ENCODE measurements at regions not wholly inside any gene's neighbourhood (a gene's known extent, or its start where the extent isn't known, plus 50 kb on each side); places are given as distances from the start of the nearest gene placed in this dataset.

DNA sequence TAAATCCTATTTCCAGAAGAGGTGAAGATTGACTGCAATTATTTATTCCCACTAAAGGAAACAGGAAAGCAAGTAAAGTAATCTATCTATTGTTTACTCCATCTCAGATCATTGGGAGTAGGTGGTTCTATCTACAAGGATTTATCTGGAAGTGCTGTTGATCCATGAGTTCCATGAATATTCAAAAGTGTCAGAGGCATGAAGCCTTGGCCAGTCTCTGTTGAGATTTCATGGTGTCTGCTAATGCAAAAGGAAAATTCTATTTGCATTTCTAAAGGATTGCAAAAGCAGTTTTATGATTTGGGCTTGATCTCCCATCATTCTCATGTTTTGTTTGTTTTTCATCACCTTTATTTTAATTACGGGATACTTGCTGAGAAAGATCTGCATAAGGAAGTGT is 102.4 kb upstream of the ST6GAL2 start:
- Histone ChIP-seq H2AFZ (ENCODE audit: low read depth) (no peak overlapping the region), H4K20me1 (ENCODE audit: insufficient read depth) (no peaks in the 10 kb centered on the region), H3K9ac (no peak overlapping the region), H3K4me1 (ENCODE audit: control insufficient read depth in 1 of 2, insufficient read depth in 2 of 2, low read depth in 1 of 2, low read length in 1 of 2) (peaks cover 4 to 5% of the 10 kb centered on the region in 2 experiments; a peak in 2 of 4 replicates), H3K27ac (ENCODE audit: low read depth in 2 of 2, low read length in 1 of 2) (no peak overlapping the region), H3K36me3 (replicated peaks in 1 of 2; ENCODE audit: control insufficient read depth in 1 of 2, insufficient read depth in 2 of 2, low read length in 1 of 2) (no peaks in the 10 kb centered on the region), H3K9me2 (no peaks in the 10 kb centered on the region), H3K27me3 (ENCODE audit: insufficient read depth) (no peaks in the 10 kb centered on the region), H3K79me2 (ENCODE audit: insufficient read depth) (no peaks in the 10 kb centered on the region), H3K4me2 (no peak overlapping the region), H3K9me3 (no peaks in the 10 kb centered on the region), H3F3A (replicated peaks; ENCODE audit: insufficient read depth) (peaks cover 14% of the 10 kb centered on the region), H3K4me3 (ENCODE audit: low read depth in 2 of 2, low read length in 1 of 2) (no peak overlapping the region)
- ChIA-PET POLR2A (no interaction called here), CTCF (interaction anchor here (1.7 kb wide), 1 partner anchor 77 kb away, joined by 3 read pairs; no protein-coding TSS in a partner anchor)
- TF ChIP-seq JUND (IDR thresholded peaks at IDR 0.05) (no peak), TAF1 (IDR thresholded peaks at IDR 0.05; ENCODE audit: borderline replicate concordance, low read depth, low read length) (no peak)
- TF ChIP-seq, protein P1, sequence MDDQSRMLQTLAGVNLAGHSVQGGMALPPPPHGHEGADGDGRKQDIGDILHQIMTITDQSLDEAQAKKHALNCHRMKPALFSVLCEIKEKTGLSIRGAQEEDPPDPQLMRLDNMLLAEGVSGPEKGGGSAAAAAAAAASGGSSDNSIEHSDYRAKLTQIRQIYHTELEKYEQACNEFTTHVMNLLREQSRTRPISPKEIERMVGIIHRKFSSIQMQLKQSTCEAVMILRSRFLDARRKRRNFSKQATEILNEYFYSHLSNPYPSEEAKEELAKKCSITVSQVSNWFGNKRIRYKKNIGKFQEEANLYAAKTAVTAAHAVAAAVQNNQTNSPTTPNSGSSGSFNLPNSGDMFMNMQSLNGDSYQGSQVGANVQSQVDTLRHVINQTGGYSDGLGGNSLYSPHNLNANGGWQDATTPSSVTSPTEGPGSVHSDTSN (IDR thresholded peaks at IDR 0.05) = no peak
- TF ChIP-seq, protein P2, sequence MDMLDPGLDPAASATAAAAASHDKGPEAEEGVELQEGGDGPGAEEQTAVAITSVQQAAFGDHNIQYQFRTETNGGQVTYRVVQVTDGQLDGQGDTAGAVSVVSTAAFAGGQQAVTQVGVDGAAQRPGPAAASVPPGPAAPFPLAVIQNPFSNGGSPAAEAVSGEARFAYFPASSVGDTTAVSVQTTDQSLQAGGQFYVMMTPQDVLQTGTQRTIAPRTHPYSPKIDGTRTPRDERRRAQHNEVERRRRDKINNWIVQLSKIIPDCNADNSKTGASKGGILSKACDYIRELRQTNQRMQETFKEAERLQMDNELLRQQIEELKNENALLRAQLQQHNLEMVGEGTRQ (IDR thresholded peaks at IDR 0.05; ENCODE audit: borderline replicate concordance, low read depth, low read length) = no peak
- TF ChIP-seq, protein P3, sequence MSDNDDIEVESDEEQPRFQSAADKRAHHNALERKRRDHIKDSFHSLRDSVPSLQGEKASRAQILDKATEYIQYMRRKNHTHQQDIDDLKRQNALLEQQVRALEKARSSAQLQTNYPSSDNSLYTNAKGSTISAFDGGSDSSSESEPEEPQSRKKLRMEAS (IDR thresholded peaks at IDR 0.05; ENCODE audit: low read depth) = no peak
- WGBS (ENCODE audit: low lambda C conversion rate) = 100% methylated on average over 1 of the region's 1 CpG
- no peak for DNase-seq

DNA sequence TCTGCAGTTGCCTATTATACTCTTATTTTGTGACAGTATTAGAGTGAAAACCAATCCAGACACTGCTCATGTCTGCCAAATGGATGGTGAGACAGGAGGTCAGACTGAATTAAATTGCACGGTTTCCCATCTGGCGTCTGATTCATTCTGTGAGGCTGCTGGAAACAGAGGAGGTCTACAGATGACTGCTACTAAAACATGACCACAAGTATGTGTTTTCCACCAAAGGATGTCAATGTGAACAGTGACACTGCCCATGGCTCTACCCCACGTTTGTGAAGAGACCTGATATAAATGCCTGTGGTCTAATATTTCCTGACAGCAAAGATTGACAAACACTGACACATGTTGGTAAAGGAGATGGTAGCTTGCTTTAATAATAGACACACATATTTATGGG is 104.3 kb upstream of the ST6GAL2 start:
- Histone ChIP-seq H3K9me3 (no peaks in the 10 kb centered on the region), H3K4me2 (no peak overlapping the region), H3K9me2 (no peaks in the 10 kb centered on the region), H3K27me3 (ENCODE audit: insufficient read depth) (no peaks in the 10 kb centered on the region), H3F3A (replicated peaks; ENCODE audit: insufficient read depth) (peaks cover 14% of the 10 kb centered on the region), H4K20me1 (ENCODE audit: insufficient read depth) (no peaks in the 10 kb centered on the region), H2AFZ (ENCODE audit: low read depth) (no peak overlapping the region), H3K9ac (no peak overlapping the region; the same call in 1 of the 2 replicates), H3K79me2 (ENCODE audit: insufficient read depth) (no peaks in the 10 kb centered on the region), H3K4me1 (ENCODE audit: control insufficient read depth in 1 of 2, insufficient read depth in 2 of 2, low read depth in 1 of 2, low read length in 1 of 2) (peaks cover 4 to 5% of the 10 kb centered on the region in 2 experiments; a peak in 2 of 4 replicates), H3K4me3 (ENCODE audit: low read depth in 2 of 2, low read length in 1 of 2) (no peak overlapping the region), H3K27ac (ENCODE audit: low read depth in 2 of 2, low read length in 1 of 2) (peak overlapping the region; percentile 56 to 60), H3K36me3 (replicated peaks in 1 of 2; ENCODE audit: control insufficient read depth in 1 of 2, insufficient read depth in 2 of 2, low read length in 1 of 2) (no peaks in the 10 kb centered on the region)
- ChIA-PET CTCF (no interaction called here), POLR2A (no interaction called here)
- no peak for DNase-seq
- 20% methylated on average over 3 of the region's 3 CpGs for WGBS (ENCODE audit: low lambda C conversion rate)
- TF ChIP-seq, protein P4, sequence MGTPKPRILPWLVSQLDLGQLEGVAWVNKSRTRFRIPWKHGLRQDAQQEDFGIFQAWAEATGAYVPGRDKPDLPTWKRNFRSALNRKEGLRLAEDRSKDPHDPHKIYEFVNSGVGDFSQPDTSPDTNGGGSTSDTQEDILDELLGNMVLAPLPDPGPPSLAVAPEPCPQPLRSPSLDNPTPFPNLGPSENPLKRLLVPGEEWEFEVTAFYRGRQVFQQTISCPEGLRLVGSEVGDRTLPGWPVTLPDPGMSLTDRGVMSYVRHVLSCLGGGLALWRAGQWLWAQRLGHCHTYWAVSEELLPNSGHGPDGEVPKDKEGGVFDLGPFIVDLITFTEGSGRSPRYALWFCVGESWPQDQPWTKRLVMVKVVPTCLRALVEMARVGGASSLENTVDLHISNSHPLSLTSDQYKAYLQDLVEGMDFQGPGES (IDR thresholded peaks at IDR 0.05; ENCODE audit: low read depth, low read length) = no peak
- peak; percentile 73; the same call in 1 of the 2 replicates for TF ChIP-seq FOXM1 (IDR thresholded peaks at IDR 0.05; ENCODE audit: low read depth)
- TF ChIP-seq SMC3 (IDR thresholded peaks at IDR 0.05; ENCODE audit: low read depth, low read length) = no peak
- peak; percentile 99 for TF ChIP-seq TCF12 (IDR thresholded peaks at IDR 0.05)
- TF ChIP-seq GATA2 (CRISPR knock-in tag; IDR thresholded peaks at IDR 0.05) = no peak
- peak; percentile 68; the same call in 1 of the 2 replicates for TF ChIP-seq FOSL2 (IDR thresholded peaks at IDR 0.05; ENCODE audit: borderline replicate concordance, low read depth)
- TF ChIP-seq YY1 (IDR thresholded peaks at IDR 0.05; ENCODE audit: low read depth) = no peak
- 0 out of 2 replicates have a peak, but pooled peaks have one; percentile 35 for TF ChIP-seq TAF1 (IDR thresholded peaks at IDR 0.05; ENCODE audit: borderline replicate concordance, low read depth, low read length)
- TF ChIP-seq CHD2 (IDR thresholded peaks at IDR 0.05; ENCODE audit: low read length, partially characterized antibody) = no peak
- TF ChIP-seq TEAD4 (IDR thresholded peaks at IDR 0.05; ENCODE audit: borderline replicate concordance, insufficient read depth) = peak; percentile 89
- no peak for TF ChIP-seq NRF1 (IDR thresholded peaks at IDR 0.05; ENCODE audit: low read depth, low read length)
- TF ChIP-seq ELF1 (IDR thresholded peaks at IDR 0.05) = no peak
- no peak for TF ChIP-seq RFX5 (IDR thresholded peaks at IDR 0.05; ENCODE audit: low read length)
- no peak for TF ChIP-seq EZH2phosphoT487 (IDR thresholded peaks at IDR 0.05; ENCODE audit: borderline replicate concordance, low read depth)
- TF ChIP-seq POLR2AphosphoS5 (IDR thresholded peaks at IDR 0.05; ENCODE audit: low read depth, low read length) = peak; percentile 87
- TF ChIP-seq FOXJ3 (CRISPR knock-in tag; IDR thresholded peaks at IDR 0.05) = no peak
- TF ChIP-seq, protein P2 (IDR thresholded peaks at IDR 0.05; ENCODE audit: borderline replicate concordance, low read depth, low read length) = no peak
- peak; percentile 62 to 86; a peak in 2 of 4 replicates for TF ChIP-seq EP300 (IDR thresholded peaks at IDR 0.05; ENCODE audit: borderline replicate concordance in 1 of 2, low read depth in 1 of 2, low read length in 1 of 2)
- TF ChIP-seq MXI1 (IDR thresholded peaks at IDR 0.05; ENCODE audit: low read depth, low read length) = no peak

Measured in SK-N-SH (cell line).